Progenitor cell of endocrine pancreas (in vitro differentiated cells): ENCODE measurements at regions not wholly inside any gene's neighbourhood (a gene's known extent, or its start where the extent isn't known, plus 50 kb on each side); places are given as distances from the start of the nearest gene placed in this dataset.

ENCODE experiments used
- DNase-seq: peaks from one replicate; pipeline ENCODE4 v3.0.0; 2021; ENCODE audit warnings: low spot score; ENCODE audit not compliant: unreplicated experiment
- H3K27ac Mint-ChIP-seq: 2 replicates; pipeline ENCODE4 v1.8.0; 2021; ENCODE audit warnings: mild to moderate bottlenecking, moderate library complexity, mixed read lengths
- H3K27me3 Mint-ChIP-seq: 2 replicates; pipeline ENCODE4 v1.8.0; 2021; ENCODE audit warnings: mixed read lengths
- H3K36me3 Mint-ChIP-seq: 2 replicates; pipeline ENCODE4 v1.8.0; 2022; ENCODE audit warnings: mixed read lengths; ENCODE audit not compliant: insufficient read depth
- H3K4me1 Mint-ChIP-seq: 2 replicates; pipeline ENCODE4 v1.8.0; 2021; ENCODE audit warnings: low read depth, mixed read lengths
- H3K4me3 Mint-ChIP-seq: 2 replicates; pipeline ENCODE4 v1.8.0; 2021; ENCODE audit warnings: low read depth, mild to moderate bottlenecking, moderate library complexity, mixed read lengths
- H3K9me3 Mint-ChIP-seq: 2 replicates; pipeline ENCODE4 v1.8.0; 2021; ENCODE audit warnings: low read depth, mixed read lengths
- TF ChIP-seq, protein P1 (sequence below): fragments of 200-600 bp; sonication (generic); IDR thresholded peaks from one replicate; pipeline ENCODE4 v1.5.0; 2021; ENCODE audit warnings: antibody characterized with exemption, mild to moderate bottlenecking; ENCODE audit not compliant: unreplicated experiment

DNA sequence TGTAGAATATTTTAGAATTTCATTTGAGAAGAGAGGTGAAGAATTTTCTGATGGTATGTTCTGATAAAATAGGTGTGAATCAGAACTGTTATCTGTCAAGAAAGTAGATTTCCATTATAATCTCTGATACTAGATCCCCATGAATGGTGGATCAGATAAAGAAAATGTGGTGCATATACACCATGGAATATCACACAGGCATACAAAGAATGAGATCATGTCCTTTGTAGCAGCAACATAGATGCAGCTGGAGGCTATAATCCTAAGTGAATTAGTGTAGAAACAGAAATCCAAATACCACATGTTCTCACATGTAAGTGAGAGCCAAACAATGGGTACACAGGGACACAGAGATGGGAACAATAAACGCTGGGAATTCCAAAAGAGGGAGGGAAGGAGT lies 372.0 kb upstream of the ATP2B1 start:
- H3K4me3 Mint-ChIP-seq, result no peak overlapping the region
- H3K27ac Mint-ChIP-seq, result no peak overlapping the region
- no peaks in the 10 kb centered on the region for H3K27me3 Mint-ChIP-seq
- H3K4me1 Mint-ChIP-seq, result peaks cover 2% of the 10 kb centered on the region
- TF ChIP-seq, protein P1, sequence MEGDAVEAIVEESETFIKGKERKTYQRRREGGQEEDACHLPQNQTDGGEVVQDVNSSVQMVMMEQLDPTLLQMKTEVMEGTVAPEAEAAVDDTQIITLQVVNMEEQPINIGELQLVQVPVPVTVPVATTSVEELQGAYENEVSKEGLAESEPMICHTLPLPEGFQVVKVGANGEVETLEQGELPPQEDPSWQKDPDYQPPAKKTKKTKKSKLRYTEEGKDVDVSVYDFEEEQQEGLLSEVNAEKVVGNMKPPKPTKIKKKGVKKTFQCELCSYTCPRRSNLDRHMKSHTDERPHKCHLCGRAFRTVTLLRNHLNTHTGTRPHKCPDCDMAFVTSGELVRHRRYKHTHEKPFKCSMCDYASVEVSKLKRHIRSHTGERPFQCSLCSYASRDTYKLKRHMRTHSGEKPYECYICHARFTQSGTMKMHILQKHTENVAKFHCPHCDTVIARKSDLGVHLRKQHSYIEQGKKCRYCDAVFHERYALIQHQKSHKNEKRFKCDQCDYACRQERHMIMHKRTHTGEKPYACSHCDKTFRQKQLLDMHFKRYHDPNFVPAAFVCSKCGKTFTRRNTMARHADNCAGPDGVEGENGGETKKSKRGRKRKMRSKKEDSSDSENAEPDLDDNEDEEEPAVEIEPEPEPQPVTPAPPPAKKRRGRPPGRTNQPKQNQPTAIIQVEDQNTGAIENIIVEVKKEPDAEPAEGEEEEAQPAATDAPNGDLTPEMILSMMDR, result no peak
- no peak for DNase-seq
- peaks cover 3% of the 10 kb centered on the region for H3K9me3 Mint-ChIP-seq
- no peaks in the 10 kb centered on the region for H3K36me3 Mint-ChIP-seq

DNA sequence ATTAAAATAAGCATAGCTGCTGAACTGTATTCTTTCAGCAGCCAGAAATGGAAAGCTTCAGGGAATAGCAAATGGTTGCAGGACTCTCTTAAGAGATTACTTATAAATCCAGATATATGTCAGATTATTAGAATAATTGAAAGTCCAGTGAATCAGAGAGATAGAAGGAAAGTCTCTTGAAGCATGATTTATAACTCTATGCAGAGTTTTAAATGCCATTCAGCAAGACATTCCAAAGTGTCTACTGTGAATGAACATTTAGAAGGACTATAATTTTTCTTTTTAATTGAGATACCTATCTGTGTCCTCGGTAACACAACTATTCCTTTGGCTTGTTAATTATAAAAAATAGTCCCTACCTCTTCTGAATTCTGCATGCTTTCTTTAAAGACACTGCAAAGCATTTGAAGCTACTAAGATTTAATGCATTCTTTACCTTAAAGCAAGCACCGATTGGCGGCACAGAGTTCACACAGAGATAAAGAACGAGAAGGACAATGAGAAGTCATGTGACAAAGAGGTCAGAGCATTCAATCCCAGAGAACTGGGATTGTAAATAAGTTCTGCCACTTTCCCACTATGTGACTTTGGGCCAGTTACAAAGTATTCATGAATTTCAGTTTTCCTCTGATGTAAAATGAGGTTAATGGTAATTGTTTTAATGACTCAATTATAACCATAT lies 371.0 kb upstream of the ATP2B1 start:
- peaks cover 3% of the 10 kb centered on the region for H3K9me3 Mint-ChIP-seq
- DNase-seq, result no peak
- TF ChIP-seq, protein P1, result no peak
- no peaks in the 10 kb centered on the region for H3K36me3 Mint-ChIP-seq
- peaks cover 2% of the 10 kb centered on the region for H3K4me1 Mint-ChIP-seq
- no peak overlapping the region for H3K4me3 Mint-ChIP-seq
- no peak overlapping the region for H3K27ac Mint-ChIP-seq
- peaks cover 4% of the 10 kb centered on the region for H3K27me3 Mint-ChIP-seq

- no peaks in the 10 kb centered on the region for H3K36me3 Mint-ChIP-seq
- no peak for DNase-seq
- H3K9me3 Mint-ChIP-seq, result peaks cover 4% of the 10 kb centered on the region
- TF ChIP-seq, protein P1, result no peak
- H3K27me3 Mint-ChIP-seq, result peaks cover 7% of the 10 kb centered on the region
- H3K4me1 Mint-ChIP-seq, result peaks cover 2% of the 10 kb centered on the region
- no peak overlapping the region for H3K27ac Mint-ChIP-seq
- H3K4me3 Mint-ChIP-seq, result no peak overlapping the region
Measured at GRCh38 chr12:90078344-90078743, 369.7 kb upstream of the ATP2B1 start.

GRCh38 chr12:90077756-90078155 lies 369.1 kb upstream of the ATP2B1 start:
- Mint-ChIP-seq H3K4me3 (no peak overlapping the region), H3K9me3 (peaks cover 5% of the 10 kb centered on the region), H3K27me3 (peaks cover 8% of the 10 kb centered on the region), H3K4me1 (peaks cover 2% of the 10 kb centered on the region), H3K27ac (no peak overlapping the region), H3K36me3 (no peaks in the 10 kb centered on the region)
- DNase-seq, result no peak
- TF ChIP-seq, protein P1, result no peak

GRCh38 chr12:90076851-90077319 lies 368.2 kb upstream of the ATP2B1 start:
- Mint-ChIP-seq H3K4me1 (peaks cover 2% of the 10 kb centered on the region), H3K36me3 (no peaks in the 10 kb centered on the region), H3K27ac (no peak overlapping the region), H3K9me3 (peaks cover 5% of the 10 kb centered on the region), H3K4me3 (no peak overlapping the region), H3K27me3 (peaks cover 8% of the 10 kb centered on the region)
- TF ChIP-seq, protein P1, result no peak
- no peak for DNase-seq
